Gastroesophageal sphincter (tissue), 4 donors: ENCODE measurements at regions not wholly inside any gene's neighbourhood (a gene's known extent, or its start where the extent isn't known, plus 50 kb on each side); places are given as distances from the start of the nearest gene placed in this dataset.

ENCODE experiments used
- ATAC-seq: fragments of 150-250 bp; one replicate; pipeline ENCODE4 v1.9.1; 2016; ENCODE audit warnings: mild to moderate bottlenecking, moderate library complexity
- H3K27ac ChIP-seq, 4 donors: fragments of 200-600 bp; sonication (generic) in 3 of 4; 1 replicate in 3 of 4; 2 replicates in 1 of 4; pipeline ENCODE4 v1.5.1; 2016 to 2019
- H3K27me3 ChIP-seq: fragments of 200-600 bp; sonication (generic); one replicate; pipeline ENCODE4 v1.5.1; 2019
- H3K36me3 ChIP-seq, 2 donors: fragments of 200-600 bp; sonication (generic); one replicate each; pipeline ENCODE4 v1.5.1; 2019; ENCODE audit warnings: control low read depth in 1 of 2
- H3K4me1 ChIP-seq, 3 donors: fragments of 200-600 bp; sonication (generic); 1 replicate in 2 of 3; 2 replicates in 1 of 3; pipeline ENCODE4 v1.5.1; 2016 to 2019; ENCODE audit warnings: control low read depth in 2 of 3
- H3K4me3 ChIP-seq, 2 donors: fragments of 200-600 bp; sonication (generic); one replicate each; pipeline ENCODE4 v1.5.1; 2019; ENCODE audit warnings: mild to moderate bottlenecking in 1 of 2, moderate library complexity in 1 of 2
- H3K9me3 ChIP-seq, 3 donors: fragments of 200-600 bp; sonication (generic); one replicate each; pipeline ENCODE4 v1.5.1; 2017 to 2019; ENCODE audit warnings: control low read depth in 2 of 3
- EP300 ChIP-seq: sonication (generic); formaldehyde crosslinking; IDR thresholded peaks from one replicate; pipeline ENCODE4 v1.6.1; 2017; ENCODE audit warnings: antibody characterized with exemption, mild to moderate bottlenecking
- POLR2A ChIP-seq, 2 donors: fragments of 450-650 bp; IDR thresholded peaks; one replicate each; pipeline ENCODE4 v1.6.1; 2017; ENCODE audit warnings: antibody characterized with exemption in 2 of 2, mild to moderate bottlenecking in 2 of 2, moderate library complexity in 1 of 2
- POLR2AphosphoS5 ChIP-seq: sonication (generic); formaldehyde crosslinking; IDR thresholded peaks from one replicate; pipeline ENCODE4 v1.6.1; 2017; ENCODE audit warnings: antibody characterized with exemption
- WGBS, 2 donors: methylation state at CpG; one replicate each; pipeline ENCODE4 v1.1.5; 2018; ENCODE audit warnings: low coverage in 1 of 2; 5-methylcytosine and 5-hydroxymethylcytosine counted together
- TF ChIP-seq, protein P1 (sequence below), 4 experiments: fragments of 200-600 bp in 2 of 4; fragments of 450-650 bp in 2 of 4; sonication (generic) in 1 of 4; IDR thresholded peaks; one replicate each; pipeline ENCODE4 v1.5.1; 2017 to 2019; ENCODE audit warnings: antibody characterized with exemption in 4 of 4, mild to moderate bottlenecking in 2 of 4, moderate library complexity in 2 of 4

DNA sequence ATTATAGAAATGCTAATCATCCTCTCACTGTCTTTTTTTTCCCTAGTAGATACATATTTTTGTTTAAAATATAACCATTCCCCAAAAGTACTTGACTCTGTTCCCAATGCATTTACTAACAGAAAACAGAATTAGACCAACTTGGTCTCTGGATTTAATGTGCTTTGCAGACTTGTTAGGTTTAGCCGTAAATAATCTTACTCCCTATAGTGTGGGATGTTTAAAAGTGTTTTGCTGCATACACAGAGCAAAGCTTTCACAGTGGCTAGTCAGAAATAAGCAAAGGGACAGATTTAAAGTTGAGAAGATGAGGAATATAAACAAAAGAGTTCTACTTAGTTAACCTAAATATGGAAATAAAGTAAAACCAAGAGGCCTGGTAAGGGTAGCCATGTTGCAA lies 527.5 kb downstream of the HDGFL1 start:
- TF ChIP-seq POLR2AphosphoS5, result no peak
- no peak for TF ChIP-seq EP300
- TF ChIP-seq, protein P1, sequence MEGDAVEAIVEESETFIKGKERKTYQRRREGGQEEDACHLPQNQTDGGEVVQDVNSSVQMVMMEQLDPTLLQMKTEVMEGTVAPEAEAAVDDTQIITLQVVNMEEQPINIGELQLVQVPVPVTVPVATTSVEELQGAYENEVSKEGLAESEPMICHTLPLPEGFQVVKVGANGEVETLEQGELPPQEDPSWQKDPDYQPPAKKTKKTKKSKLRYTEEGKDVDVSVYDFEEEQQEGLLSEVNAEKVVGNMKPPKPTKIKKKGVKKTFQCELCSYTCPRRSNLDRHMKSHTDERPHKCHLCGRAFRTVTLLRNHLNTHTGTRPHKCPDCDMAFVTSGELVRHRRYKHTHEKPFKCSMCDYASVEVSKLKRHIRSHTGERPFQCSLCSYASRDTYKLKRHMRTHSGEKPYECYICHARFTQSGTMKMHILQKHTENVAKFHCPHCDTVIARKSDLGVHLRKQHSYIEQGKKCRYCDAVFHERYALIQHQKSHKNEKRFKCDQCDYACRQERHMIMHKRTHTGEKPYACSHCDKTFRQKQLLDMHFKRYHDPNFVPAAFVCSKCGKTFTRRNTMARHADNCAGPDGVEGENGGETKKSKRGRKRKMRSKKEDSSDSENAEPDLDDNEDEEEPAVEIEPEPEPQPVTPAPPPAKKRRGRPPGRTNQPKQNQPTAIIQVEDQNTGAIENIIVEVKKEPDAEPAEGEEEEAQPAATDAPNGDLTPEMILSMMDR (IDR thresholded peaks at IDR 0.05), result no peak
- no peak for TF ChIP-seq POLR2A (IDR thresholded peaks at IDR 0.05)
- peaks cover 0 to 7% (median 0%) of the 10 kb centered on the region in 3 donors for H3K9me3 ChIP-seq
- ATAC-seq, result no peak
- H3K4me1 ChIP-seq, result no peaks in the 10 kb centered on the region
- H3K36me3 ChIP-seq, result no peaks in the 10 kb centered on the region
- no peak overlapping the region for H3K27ac ChIP-seq
- no peaks in the 10 kb centered on the region for H3K27me3 ChIP-seq
- 80 to 89% methylated on average over 1 of the region's 1 CpG for WGBS, 2 donors
- no peak overlapping the region for H3K4me3 ChIP-seq

DNA sequence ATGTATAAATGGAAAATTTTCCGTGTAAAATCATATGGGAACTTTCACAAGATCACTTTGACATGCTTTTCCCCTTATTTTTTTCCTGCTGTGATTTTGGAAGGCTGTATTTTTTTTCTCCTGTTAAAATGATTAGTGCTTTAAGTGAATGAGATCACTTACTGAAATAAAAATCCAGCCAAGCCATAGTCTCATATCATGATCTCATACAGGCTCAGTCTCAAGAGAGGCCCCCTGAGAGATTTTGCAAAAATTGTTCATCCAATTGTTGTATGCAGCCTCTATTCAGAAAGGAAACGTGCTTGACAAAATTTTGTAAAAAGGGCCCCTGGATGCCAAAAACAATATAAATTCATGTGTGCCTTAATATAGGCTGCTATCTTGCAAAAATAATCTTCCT lies 528.2 kb downstream of the HDGFL1 start:
- Histone ChIP-seq H3K9me3 (peaks cover 0 to 7% (median 0%) of the 10 kb centered on the region in 3 donors), H3K4me3 (no peak overlapping the region), H3K36me3 (no peaks in the 10 kb centered on the region), H3K27ac (no peak overlapping the region), H3K4me1 (no peaks in the 10 kb centered on the region), H3K27me3 (no peaks in the 10 kb centered on the region)
- no peak for TF ChIP-seq POLR2A (IDR thresholded peaks at IDR 0.05)
- TF ChIP-seq, protein P1 (IDR thresholded peaks at IDR 0.05), result no peak
- 35 to 45% methylated on average over 2 of the region's 2 CpGs for WGBS, 2 donors
- no peak for ATAC-seq

- H3K9me3 ChIP-seq, result peaks cover 0 to 5% (median 0%) of the 10 kb centered on the region in 3 donors
- ATAC-seq, result no peak
- WGBS, 2 donors, result 71 to 89% methylated on average over 2 of the region's 2 CpGs
- H3K4me3 ChIP-seq, result no peak overlapping the region
- H3K4me1 ChIP-seq, result no peaks in the 10 kb centered on the region
- H3K36me3 ChIP-seq, result no peaks in the 10 kb centered on the region
- H3K27ac ChIP-seq, result no peak overlapping the region
- no peaks in the 10 kb centered on the region for H3K27me3 ChIP-seq
- TF ChIP-seq, protein P1 (IDR thresholded peaks at IDR 0.05), result no peak
- no peak for TF ChIP-seq EP300
Measured at GRCh38 chr6:23106951-23107350, 537.6 kb downstream of the HDGFL1 start.

DNA sequence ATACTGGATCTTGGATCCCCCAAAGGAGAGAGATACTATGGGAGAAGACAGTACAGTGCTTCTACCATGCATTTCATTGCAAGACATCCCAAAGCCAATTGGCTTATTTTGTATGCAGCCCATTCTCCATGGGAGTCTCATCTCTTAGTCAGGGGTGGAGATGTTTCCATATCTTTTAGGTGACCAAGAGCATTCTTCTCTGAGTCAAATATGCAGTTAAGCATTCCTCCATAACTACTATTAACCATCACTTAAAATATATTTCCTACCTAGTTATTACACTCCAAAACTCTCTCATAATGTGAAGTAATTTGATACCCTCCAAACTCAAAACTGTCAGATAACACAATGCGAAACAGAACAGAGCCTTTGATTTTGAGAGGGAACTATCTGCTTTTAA lies 542.6 kb downstream of the HDGFL1 start:
- Histone ChIP-seq H3K27ac (no peak overlapping the region), H3K9me3 (peaks cover 0 to 21% (median 0%) of the 10 kb centered on the region in 3 donors), H3K36me3 (no peaks in the 10 kb centered on the region), H3K4me1 (no peaks in the 10 kb centered on the region), H3K4me3 (no peak overlapping the region), H3K27me3 (no peaks in the 10 kb centered on the region)
- no peak for ATAC-seq
- TF ChIP-seq EP300 (no peak), POLR2A (IDR thresholded peaks at IDR 0.05) (no peak), POLR2AphosphoS5 (no peak)
- TF ChIP-seq, protein P1 (IDR thresholded peaks at IDR 0.05), result no peak
- WGBS, 2 donors, result 100% methylated on average over 1 of the region's 1 CpG; no CpG with 5 or more reads in 1 of the 2 donors

DNA sequence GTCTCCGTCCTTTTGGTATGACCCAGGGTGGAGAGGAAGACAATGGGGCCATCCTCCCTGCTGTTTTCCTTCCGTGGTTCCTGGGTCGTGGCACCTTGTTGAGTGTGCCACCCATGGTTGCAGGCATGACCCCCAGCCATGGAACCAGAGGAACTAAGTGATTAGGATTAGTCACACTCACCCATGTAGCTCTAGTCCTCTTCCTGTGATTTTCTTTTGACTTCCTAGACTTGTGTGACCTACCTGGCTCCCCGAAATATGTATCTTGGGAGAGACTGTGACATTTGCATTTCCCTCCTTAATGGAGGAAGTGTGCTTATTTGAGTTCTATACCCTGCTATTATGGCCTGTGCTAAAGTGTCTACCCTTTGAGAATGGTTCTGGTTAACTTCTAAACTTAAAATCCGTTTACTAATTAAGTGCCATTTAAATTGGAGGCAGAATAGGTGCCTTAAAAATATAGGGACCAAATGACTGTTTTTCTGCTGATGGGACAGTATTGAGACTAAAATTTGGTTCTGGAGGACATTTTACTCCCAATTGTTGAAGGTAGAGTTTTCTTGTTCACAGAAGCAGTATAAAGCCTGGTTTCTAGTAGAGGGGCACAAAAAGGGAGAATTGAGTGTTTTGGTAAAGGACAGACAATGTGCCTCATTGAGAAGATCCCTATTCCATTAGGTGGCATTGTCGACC lies 545.6 kb downstream of the HDGFL1 start:
- ATAC-seq, result no peak
- 62 to 85% methylated on average over 4 to 5 of the region's 6 CpGs for WGBS, 2 donors
- no peaks in the 10 kb centered on the region for H3K36me3 ChIP-seq

More for the DNA sequence above, 545.6 kb downstream of the HDGFL1 start:
- H3K4me3 ChIP-seq, result no peak overlapping the region
- TF ChIP-seq EP300 (no peak), POLR2A (IDR thresholded peaks at IDR 0.05) (no peak), POLR2AphosphoS5 (no peak)
- TF ChIP-seq, protein P1 (IDR thresholded peaks at IDR 0.05), result no peak
- no peaks in the 10 kb centered on the region for H3K27me3 ChIP-seq
- no peaks in the 10 kb centered on the region for H3K4me1 ChIP-seq
- H3K27ac ChIP-seq, result no peak overlapping the region
- H3K9me3 ChIP-seq, result peaks cover 0 to 21% (median 0%) of the 10 kb centered on the region in 3 donors
